Limb (tissue), 2 donors: ENCODE measurements at regions not wholly inside any gene's neighbourhood (a gene's known extent, or its start where the extent isn't known, plus 50 kb on each side); places are given as distances from the start of the nearest gene placed in this dataset.

Experiments used
- DNase-seq, 2 donors: peaks; one replicate each; pipeline ENCODE4 v3.0.0-alpha.2; 2016; ENCODE audit errors: extremely low spot score in 2 of 2

DNA sequence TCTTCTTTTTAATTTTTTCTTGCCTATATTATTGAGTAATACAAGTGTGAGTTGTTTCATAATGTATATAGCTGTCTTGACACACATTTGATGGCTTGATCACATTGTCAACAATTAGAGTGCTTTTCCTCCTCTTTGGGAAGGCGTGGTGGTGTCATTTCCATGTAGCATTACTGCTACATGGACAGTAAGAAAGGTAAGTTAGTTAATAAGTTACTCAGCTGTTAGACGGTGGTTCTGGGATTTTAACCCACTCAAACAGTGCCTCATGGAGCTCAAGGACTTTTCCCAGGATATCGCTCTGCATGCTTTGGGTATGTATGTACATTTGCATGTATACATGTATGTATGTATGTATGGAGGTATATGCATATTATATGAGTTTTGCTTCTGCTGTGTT is 94.6 kb downstream of the HAPSTR1 start:
- DNase-seq = no peak

- DNase-seq = no peak
Observed at GRCh38 chr16:9188721-9189120, 97.3 kb downstream of the HAPSTR1 start.

DNA sequence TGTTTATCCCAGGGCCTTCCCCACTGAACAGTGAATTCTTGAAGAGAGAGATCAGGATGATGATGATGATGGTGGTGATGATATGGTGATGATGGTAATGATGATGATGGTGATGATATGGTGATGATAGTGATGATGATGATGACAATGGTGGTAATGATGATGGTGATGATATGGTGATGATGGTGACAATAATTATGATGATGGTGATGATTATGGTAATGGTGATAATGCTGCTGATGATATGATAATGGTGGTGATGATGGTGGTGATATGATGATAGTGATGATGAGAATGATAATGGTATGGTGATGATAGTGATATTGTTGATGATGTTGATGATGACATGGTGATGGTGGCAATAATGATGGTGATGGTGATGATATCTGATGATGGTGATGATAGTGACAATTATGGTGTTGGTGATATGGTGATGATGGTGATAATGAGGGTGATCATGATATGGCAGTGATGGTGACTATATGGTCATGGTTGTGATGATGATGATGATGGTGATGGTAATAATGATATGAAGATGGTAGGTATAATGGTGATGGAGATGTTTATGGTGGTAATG is 99.9 kb downstream of the HAPSTR1 start:
- no peak for DNase-seq

DNA sequence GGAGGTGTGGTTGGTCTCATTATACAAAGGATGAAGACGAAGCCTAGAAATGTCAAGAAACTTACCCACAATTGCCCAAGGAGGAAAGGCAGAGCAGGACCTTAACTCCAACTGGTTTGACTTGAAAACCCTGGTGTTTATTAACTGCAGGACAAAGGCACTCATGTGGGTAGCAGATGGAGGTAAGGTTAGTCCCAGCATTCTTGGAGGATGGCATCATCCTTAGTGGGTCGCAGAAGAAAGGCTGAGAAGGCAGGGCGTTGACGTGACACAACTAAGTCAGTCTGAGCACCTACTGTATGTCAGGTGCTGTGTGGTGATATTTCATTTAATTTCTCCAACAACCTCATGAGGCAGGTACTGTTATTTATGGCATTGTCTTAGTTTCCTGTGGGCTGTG is 101.3 kb downstream of the HAPSTR1 start:
- no peak for DNase-seq

DNA sequence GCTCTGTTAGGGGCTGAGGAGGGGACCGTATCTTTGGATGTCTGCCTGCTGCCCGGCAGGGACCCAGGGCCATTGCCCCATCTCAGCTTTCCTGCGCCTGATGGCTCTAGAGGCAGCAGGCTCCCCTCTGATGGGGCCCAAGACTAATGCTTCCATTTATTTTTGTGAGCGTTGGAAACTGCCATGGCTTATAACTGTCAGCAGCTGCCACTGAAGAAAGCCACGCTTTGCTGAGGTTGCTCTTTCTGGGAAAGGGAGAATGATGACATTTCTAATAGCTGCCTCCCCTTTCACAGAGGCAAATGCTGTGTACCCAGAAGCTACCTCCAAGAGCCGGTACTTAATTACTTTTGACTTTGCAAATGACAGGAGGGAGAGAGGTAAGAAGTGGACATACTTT is 103.8 kb downstream of the HAPSTR1 start:
- no peak for DNase-seq

DNA sequence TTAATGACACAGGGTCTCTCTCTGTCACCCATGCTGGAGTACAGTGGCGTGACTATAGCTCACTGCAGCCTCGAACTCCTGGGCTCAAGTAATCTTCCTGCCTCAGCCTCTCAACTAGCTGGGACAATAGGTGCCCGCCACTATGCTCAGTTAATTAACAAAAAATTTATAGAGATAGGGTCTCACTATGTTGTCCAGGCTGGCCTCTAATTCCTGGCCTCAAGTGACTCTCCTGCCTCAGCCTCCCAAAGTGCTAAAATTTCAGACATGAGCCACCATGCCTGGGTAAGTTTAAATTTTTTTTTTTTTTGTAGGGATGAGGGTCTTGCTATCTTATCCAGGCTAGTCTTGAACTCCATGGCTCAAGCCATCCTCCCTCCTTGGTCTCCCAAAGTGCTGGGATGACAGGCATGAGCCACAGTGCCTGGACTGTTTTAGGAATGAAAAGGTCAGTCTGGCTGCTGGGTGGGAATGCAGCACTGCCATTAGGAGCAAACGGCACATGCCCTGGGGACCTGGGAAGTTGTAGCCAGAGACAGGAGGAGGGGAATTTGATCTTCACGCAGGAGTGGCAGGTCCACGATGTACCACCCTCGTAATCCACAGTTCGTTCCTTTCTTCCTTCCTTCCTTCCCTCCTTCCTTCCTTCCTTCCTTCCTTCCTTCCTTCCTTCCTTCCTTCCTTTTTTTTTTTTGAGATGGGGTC is 106.7 kb downstream of the HAPSTR1 start:
- no peak for DNase-seq

DNA sequence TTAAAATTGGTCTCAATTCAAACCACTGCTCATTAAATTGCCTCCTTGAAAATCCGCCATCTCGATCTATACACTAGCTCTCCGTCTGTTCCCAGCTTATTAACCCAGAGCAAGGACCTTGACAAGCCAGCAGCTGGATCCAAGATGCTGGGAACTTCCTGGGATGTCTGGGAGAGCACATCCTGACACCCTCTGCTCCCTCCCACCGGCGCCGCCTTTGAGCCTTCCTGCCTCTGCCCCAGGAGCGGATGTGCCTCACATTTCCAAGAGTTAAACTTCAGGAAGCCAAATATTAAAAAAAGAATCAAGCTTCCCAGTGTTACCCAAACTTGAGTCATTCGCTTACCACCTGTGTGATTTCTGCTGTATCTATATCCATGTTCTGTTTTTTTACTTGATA is 107.9 kb downstream of the HAPSTR1 start:
- DNase-seq = peak in 1 of 2 donors; percentile 41

DNA sequence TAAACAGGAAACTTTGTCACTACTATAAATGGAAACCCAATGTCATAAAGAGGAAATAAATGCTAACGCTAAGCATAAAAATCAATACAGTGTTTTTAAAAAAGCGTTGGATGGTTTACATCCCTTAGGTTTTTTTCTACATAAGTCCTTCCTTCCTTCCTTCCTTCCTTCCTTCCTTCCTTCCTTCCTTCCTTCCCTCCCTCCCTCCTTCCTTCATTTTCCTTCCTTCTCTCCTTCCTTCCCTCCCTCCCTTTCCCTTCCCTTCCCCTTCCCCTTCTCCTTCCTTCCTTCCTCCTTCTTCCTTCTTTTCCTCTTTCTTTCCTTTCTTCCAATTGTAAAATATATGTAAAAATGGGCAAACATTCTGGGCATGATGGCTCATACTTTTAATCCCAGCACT is 108.3 kb downstream of the HAPSTR1 start:
- no peak for DNase-seq

DNA sequence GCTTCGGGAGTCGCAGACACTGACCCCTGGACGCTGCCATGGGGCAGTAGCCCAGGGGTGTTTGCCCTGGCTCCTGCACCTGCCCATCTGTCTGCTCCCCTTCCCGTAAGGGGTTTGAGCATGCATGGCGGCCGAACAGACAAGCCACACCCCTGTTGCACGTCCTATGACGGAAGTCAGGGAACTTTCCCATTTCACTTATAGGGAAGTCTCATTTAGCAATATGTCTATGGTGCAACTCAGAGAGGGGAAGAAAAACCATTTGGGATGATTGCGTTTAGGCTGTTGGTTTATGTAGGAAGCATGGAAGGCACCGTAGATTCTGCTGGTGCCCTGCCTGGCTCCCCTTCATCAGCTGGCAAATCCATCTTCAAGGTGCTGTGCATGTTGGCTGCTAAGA is 112.5 kb downstream of the HAPSTR1 start:
- no peak for DNase-seq

DNA sequence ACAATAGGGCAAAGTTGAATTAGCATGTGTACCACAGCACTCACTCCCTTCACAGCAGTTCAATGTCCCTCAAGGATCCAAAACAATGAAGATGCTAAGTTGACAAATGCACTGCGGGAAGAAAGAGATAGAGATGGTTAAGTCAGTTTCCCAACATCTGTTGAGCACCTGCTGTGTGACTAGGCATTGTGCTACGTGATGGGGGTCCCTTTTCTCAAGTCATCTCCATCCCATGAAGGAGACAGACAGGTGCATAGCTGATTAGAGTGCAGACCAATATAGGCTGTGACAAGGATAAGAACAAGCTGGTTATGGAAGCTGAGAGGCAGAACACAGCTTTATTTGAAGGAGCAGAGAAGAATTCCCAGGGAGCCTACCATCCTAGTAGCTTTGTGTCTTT is 114.2 kb downstream of the HAPSTR1 start:
- DNase-seq = no peak

DNA sequence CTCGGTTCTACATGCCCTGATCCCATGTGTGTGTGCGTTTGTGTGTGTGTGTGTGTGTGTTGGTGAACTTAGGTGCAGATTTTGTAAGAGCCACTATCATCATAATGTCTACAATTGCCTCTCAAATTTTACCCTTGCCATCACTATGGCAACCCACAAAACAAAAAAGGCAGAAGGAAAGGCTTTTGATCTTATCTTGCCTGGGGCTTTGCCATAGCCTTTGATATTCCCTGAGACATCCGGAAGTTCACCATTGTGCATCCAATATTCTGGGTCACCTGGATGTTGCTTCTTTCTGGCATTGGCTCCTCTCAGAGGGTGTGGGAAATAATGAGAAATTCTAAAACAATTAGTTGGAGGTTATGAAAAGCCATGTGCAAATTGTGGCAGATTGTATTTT is 114.7 kb downstream of the HAPSTR1 start:
- no peak for DNase-seq

GRCh38 chr16:9212621-9213020 is 121.2 kb downstream of the HAPSTR1 start:
- no peak for DNase-seq

DNA sequence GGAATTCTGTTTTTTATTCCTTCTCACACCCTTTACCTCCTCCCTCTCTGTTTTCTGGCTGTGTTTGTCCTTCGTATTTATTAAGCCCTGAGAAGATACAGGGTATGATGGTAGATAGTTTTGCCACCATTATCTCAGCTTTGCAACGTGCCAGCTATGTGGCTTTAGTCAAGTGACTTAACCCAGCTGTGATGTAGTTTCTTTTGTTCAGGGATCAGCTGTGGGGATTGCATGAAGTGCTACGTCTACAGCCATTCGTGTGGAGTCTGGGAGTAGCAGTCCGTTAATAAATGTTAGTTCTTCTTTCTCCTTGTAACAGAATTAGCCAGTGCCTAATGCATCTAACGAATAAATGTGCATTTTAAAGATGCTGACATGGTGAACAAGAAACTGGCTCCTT is 128.4 kb downstream of the HAPSTR1 start:
- no peak for DNase-seq

- DNase-seq = no peak
Observed at GRCh38 chr16:9225527-9226316, 134.3 kb downstream of the HAPSTR1 start.

DNA sequence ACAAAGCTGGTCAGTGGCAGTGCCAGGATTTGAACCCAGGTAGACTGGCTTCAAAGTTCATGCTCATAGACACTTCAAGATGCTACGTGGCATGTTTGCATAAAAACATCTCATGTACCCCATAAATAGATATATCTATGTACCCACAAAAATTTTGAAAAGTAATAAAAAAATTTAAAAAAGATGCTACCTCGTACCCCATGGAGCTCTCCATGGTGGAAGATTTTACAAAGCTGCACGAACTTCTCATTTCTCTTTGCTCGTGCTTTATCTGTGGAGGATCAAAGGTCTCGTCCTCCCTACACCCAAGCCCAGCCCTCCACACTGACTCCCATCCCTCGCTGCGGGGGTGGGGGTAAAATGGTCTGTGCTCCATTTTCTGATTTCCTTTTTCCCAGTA is 135.5 kb downstream of the HAPSTR1 start:
- no peak for DNase-seq

DNA sequence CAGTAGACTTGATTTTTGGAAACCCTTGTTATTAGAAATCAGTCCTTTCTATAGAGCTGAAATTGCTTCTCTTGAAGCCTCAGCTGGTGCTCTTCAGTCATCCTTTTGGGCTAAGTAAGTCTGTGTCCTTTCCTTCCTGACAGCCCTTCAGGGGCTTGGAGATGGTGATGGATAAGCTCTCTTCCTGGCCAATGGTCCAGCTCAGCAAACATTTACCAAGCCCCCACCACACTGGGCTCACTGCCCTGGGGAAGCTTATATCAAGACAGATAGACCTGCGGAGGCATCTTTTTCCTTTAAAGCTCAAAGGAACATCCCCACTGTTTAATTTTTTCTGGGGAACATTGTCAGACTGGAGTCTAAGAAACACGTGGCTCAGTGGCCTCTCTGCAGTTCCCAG is 139.6 kb downstream of the HAPSTR1 start:
- DNase-seq = no peak

GRCh38 chr16:9232102-9232770 is 140.8 kb downstream of the HAPSTR1 start:
- DNase-seq = no peak

DNA sequence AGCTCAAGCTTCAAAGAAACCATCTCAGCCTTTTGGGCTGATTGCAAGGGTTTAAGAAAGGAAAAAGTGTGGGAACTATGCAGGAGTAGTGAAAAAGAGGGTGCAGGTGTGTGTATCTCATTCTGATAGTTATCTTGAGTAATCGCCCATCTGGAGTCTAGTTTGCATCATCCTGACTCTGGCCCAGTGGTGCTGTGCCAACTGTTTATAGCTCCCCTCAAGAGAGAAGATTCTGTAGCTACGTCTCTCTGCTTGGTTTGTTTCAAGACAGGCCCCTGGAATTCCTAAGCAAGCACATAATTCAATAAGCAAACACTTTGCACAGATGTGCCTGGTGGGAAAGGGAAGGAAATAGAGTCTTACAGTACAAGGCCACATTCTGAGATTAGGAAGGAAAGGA is 144.4 kb downstream of the HAPSTR1 start:
- DNase-seq = no peak

- no peak for DNase-seq
Observed at GRCh38 chr16:9236319-9236718, 144.9 kb downstream of the HAPSTR1 start.

GRCh38 chr16:9238346-9238745 is 146.9 kb downstream of the HAPSTR1 start:
- no peak for DNase-seq

DNA sequence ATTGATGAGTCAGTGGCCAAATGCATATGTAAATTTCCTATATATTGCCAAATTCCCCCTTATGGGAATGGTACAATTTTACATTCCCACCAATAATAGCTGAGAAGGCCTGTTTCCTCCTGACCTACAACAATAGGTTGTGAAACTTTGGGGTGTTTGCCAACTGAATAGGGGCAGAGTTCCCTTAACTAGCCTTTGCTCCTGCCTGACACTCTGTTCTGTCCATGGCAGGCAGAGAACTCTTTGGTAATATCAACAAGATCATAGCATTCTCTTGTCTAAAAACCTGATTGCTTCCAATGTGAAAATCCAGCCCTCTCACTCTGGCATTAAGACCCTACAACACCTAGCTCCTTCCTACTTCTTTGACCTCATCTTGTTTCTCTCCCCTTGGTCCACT is 149.7 kb downstream of the HAPSTR1 start:
- DNase-seq = no peak

DNA sequence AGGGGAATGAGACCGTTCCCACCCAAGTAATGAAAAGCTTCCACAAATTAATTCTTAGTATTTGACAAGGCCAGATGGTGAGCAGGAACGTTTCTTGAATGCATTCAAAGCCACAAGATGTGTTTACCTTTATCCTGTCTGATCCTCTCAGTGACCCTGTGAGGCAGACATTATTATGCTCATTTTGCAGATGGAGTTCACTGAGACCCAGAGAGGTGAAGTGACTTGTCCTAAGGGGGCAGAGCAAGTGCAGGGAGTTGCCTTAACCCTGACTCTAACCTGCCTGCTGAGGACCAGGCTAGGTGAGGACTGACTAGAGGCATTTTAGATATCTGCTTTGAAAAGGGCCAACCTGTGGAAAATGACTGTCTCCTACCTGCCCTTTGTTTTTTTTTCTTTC is 156.7 kb downstream of the HAPSTR1 start:
- no peak for DNase-seq
